GM18861 (cell line): ENCODE measurements at regions not wholly inside any gene's neighbourhood (a gene's known extent, or its start where the extent isn't known, plus 50 kb on each side); places are given as distances from the start of the nearest gene placed in this dataset.
A peak's percentile ranks its signal among the peaks of the same experiment; 100 is the strongest.
"Not testable (repeated sequence)": the region's sequence is repeated elsewhere in the genome, so short reads cannot be mapped to it uniquely, and the experiment has no call there.

Experiments used
- ATAC-seq: cut with Tn5 transposase; IDR thresholded peaks from one replicate; pipeline ENCODE4 v1.9.1; 2021; ENCODE audit not compliant: unreplicated experiment

- ATAC-seq = no peak
Measured at GRCh38 chr9:90464978-90465377, 177.6 kb downstream of the DIRAS2 start.

GRCh38 chr9:90466441-90466840, 176.2 kb downstream of the DIRAS2 start:
- ATAC-seq = no peak

DNA sequence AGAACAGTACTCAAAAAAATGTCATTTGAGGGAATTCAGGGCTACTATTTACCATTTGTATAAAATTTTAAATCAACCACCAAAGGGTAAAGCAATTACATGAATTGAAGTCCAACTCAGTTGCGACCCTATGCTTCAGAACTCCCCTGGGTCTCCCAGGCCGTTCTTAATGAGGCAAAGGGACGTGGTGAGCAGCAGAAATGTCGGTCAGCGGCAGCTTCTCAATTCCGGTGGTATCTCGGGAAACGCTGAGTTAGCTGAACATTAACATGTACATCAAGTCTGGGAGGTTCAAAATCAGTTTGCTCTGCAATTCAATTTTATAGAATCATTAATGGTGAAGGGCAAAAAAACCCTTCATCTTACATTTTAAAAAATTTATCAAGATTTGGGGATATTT, 173.2 kb downstream of the DIRAS2 start:
- ATAC-seq = no peak

- no peak for ATAC-seq
Measured at GRCh38 chr9:90469865-90470387, 172.7 kb downstream of the DIRAS2 start.

DNA sequence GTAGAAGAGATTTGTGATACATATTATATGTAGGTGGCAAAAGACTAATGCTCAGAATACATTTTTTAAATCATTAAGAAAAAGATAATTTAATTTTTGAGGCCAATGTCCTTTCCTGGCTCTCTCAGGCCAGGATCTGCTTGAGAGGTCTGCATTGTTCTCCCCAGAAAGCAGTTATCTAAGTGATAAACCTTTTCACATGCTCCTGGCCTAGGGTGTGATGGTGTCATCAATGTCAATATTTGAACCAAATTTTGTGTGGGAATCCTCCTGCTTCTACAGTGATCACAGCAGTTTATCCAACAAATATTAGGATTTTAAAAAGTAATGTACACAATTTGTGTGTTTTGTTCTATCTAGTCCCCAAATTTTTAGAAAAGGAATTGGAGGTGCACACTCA, 166.6 kb downstream of the DIRAS2 start:
- no peak for ATAC-seq

DNA sequence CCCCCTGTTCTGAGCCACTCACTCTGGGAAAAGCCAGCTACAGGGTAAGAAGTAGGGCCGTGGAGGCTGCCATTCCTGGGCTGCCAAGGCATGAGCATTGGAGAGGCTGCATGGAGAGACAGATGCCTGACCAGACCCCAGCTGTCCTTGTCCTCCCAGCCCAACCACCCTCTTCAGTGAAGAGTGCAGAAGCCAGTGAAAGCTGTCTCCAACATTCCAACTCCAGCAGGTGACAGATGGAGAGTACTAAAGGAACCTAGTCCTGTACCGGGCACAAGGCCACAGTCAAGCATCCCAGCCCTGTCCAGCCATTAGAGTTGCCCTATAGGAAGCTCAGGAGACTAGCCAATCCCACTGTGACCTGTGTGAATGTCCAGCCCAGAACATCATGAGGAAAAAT, 165.1 kb downstream of the DIRAS2 start:
- no peak for ATAC-seq

DNA sequence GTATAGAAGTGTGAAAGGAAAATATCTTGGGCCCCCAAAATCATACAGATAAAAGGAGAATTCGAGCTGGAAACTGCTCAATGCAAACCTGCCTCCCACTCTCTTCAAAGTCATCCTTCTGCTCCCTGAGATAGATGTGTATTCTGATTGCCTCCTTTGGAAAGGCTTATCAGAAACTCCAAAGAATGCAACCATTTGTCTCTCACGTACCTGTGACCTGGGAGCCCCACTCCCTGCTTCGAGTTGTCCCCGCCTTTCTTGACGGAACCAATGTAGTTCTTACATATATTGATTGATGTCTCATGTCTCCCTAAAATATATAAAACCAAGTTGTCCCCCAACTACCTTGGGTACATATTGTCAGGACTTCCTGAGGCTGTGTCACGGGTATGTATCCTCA, 163.8 kb downstream of the DIRAS2 start:
- ATAC-seq = no peak

GRCh38 chr9:90485028-90485427, 157.6 kb downstream of the DIRAS2 start:
- ATAC-seq = no peak

DNA sequence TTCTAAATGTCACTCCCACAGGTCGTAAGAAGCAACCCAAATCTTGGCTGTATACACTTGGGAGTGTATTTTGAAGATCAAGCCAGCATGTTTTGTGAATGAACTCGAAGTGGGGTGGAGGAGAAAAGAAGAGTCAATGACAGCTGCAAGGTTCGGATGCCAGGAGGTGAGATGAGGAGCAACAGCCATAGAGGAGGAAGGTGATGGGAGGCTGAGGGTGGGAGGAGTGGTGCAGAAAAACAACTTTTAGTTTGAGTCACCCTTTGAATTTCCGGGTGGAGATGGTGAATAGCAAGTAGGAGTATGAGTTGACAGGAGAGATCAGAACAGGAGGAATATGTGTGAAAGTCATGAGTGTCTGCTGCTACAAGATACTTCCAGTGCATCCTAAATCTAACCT, 153.6 kb downstream of the DIRAS2 start:
- no peak for ATAC-seq

DNA sequence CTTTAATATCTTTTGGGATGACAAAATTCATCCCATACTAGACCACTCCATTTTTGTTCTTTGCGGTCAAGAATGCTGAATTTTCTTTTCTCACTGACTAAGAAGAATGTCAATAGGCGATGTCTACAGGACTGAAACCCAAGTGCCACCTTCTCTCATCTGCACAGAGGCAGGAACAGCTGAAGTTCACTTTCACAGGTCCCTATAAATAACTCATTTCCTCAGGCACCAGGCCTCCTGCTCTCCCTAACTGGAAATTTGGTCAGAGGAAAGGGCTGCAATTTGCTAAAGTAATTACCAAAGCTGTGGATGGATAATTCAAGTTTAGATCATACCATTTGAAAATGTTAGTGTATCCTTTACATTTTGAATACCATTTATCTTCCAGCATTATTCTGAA, 142.9 kb downstream of the DIRAS2 start:
- ATAC-seq = no peak

GRCh38 chr9:90502134-90502533, 140.5 kb downstream of the DIRAS2 start:
- ATAC-seq = no peak

- peak; percentile 85 for ATAC-seq
Measured at GRCh38 chr9:90504486-90504885, 138.1 kb downstream of the DIRAS2 start.

- no peak for ATAC-seq
Measured at GRCh38 chr9:90505695-90506094, 136.9 kb downstream of the DIRAS2 start.

DNA sequence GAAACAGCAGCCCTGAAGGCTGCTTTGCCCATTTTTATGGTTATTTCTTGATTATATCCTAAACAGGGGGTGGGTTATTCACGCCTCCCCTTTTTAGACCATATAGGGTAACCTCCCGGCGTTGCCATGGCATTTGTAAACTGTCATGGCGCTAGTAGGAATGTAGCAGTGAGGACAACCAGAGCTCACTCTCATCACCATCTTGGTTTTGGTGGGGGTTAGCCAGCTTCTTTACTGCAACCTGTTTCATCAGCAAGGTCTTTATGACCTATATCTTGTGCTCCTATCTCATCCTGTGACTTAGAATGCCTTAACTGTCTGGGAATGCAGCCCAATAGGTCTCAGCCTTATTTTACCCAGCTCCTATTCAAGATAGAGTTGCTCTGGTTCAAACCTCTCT, 136.2 kb downstream of the DIRAS2 start:
- ATAC-seq = not testable (repeated sequence)

DNA sequence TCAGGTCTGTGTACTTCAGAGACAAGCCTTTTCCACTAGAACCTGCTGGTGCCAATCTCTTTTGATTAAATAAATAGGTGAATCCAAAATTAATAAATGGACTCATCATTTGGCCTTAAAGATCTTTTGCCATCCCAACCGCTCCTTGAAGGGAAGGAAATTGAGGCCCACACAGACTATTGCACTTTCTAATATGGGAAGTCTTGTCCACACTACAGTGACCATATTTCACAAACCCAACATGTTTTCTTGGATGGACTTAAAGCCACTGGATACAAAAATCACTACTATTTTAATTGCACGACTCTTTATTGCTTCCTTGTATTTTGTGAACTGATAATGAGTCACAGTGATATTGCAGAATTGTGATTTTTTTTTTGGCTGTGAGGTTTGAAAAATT, 135.0 kb downstream of the DIRAS2 start:
- ATAC-seq = no peak

DNA sequence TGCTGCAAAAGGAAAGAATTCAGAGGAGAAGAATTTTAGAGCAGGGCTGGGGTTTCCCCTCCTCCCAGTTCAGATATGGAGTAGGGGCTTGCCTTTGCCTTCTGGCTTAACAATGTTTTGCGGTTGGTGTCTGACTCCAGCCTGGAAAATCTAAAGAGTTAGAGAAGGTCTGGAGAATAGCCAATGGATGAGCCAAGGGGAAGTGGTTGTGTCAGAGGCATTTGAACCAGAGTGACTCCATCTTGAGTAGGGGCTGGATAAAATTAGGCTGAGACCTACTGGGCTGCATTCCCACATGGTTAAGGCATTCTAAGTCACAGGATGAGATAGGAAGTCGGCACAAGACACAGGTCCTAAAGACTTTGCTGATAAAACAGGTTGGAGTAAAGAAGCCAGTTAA, 133.7 kb downstream of the DIRAS2 start:
- ATAC-seq = no peak

- ATAC-seq = no peak
Measured at GRCh38 chr9:90511711-90512110, 130.9 kb downstream of the DIRAS2 start.

DNA sequence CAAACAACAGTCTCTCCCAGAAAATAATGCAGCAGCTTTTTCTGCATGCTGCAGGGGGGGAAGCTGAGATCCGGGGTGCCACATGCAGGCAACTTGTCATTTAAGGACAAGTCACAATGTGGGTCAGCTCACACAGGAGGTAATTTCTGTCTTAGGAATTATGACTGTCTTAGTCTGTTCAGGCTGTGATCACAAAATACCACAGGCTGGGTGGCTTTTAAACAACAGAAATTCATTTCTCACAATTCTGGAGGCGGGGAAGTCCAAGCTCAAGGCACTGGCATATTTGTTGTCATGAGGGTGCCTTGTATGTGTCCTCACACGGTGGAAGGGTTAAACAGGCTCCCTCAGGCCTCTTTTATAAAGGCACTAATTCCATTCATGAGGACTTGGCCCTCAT, 127.7 kb downstream of the DIRAS2 start:
- no peak for ATAC-seq

DNA sequence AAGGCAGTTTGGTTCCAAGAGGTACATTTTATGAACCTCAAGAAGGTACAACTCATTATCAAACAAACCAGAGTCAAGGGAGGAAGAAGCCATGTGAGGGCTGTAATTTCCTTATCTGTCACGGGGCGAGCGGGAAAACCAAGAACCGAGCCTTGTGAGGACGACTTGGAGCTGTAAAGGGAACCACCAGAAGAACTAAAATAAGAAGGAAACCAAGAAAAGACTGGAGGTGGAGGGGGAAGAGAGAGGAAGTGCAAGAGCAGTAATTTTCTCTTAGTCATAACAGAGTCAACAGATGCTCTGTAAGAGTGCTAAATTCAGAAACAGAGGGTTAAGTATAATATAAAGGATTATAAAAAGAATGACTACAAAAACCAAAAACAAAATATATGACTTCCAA, 127.1 kb downstream of the DIRAS2 start:
- no peak for ATAC-seq

DNA sequence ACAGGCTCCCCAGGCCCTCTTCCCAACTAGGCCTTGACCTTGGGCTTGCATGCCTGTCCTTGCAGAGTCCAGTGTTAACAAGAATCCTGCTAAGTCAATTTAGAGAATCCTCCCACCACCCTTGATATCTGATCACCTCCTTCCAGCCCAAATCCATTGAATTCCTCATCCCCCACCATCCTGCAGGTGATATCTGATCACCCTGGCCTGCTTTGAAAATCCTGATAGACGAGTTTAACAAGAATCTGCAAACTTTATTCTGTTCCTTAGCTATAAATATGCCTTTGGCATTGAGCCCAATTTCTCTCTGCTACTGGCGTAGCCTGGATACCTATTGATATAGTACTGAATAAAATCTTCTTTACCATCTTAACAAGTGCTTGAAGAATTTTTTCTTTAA, 125.5 kb downstream of the DIRAS2 start:
- no peak for ATAC-seq

DNA sequence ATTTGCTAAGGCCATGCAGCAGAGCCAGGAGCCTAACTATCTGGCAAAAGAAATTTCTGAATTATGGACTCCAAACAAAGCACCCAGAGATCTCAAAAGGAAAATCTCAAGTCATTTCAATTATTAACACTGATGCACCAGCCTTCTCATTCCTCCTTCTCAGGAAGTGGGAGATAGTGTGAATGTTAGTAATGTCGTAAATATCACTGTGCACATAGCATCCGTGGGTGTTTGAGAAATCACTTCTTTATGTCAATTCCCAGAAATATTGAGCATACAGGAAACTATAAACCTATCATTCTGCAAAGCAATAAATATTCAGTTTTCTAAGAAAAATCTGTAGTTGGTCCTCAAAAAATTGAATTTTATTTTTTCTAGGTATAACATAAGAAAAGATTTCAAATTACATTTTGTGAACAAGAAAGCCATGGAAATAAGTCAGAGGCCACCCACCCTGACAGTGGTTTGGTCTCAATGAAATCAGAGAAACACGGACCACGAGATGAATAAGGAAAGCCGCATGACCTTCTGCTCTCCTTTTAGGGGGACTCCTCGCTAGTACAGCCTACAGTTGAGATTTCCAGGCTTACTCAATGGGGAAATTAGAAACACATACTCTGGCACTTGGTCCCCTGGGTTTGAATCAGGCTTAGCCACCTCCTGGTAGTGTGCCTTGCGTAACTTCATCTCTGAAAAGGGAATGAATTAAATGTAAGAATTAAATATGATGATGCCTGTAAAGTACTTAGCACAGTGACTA, 120.6 kb downstream of the DIRAS2 start:
- ATAC-seq = no peak

DNA sequence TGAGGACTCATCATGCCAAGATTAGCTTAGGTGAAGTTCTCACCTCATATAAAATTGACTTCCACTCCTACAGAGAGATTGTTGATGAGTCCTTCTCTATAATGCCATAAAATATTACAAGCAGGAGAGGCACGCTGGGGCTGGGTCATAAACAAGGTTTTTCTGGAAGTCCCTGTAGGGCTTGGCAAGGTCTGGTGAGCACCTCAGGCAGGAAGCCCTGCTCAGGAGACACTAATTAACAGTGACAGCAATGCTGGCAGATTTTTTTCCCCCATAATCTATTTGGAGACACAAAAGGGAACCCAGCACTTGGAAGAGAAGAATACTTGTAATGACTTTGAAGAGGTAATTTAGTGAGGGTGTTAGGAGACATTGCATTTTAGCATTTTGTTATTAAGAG, 118.7 kb downstream of the DIRAS2 start:
- ATAC-seq = no peak

- no peak for ATAC-seq
Measured at GRCh38 chr9:90526386-90526785, 116.2 kb downstream of the DIRAS2 start.
